H1 (cell line): ENCODE measurements at regions not wholly inside any gene's neighbourhood (a gene's known extent, or its start where the extent isn't known, plus 50 kb on each side); places are given as distances from the start of the nearest gene placed in this dataset.

Experiments
- ASH2L ChIP-seq: fragments of 200-600, 300-600 bp; sonication (generic); IDR thresholded peaks from one replicate; pipeline ENCODE4 v1.7.1; 2017; ENCODE audit warnings: low read length
- CBX5 ChIP-seq: fragments of 300-800, 300-1000 bp; sonication (generic); IDR thresholded peaks from 2 replicates; pipeline ENCODE4 v1.7.1; 2016; ENCODE audit warnings: antibody characterized with exemption, low read length, low read depth
- CBX8 ChIP-seq: fragments of 300-800, 300-1000 bp; sonication (generic); IDR thresholded peaks from 2 replicates; pipeline ENCODE4 v1.7.1; 2016; ENCODE audit warnings: low read depth, low read length, borderline replicate concordance
- EZH2 ChIP-seq: fragments of 200-600 bp; sonication (generic); IDR thresholded peaks from 2 replicates; pipeline ENCODE4 v1.7.1; 2012; ENCODE audit warnings: low read depth, mild to moderate bottlenecking, moderate library complexity, low read length, inconsistent platforms; ENCODE audit not compliant: severe bottlenecking
- HDAC6 ChIP-seq: IDR thresholded peaks from one replicate; pipeline ENCODE4 v1.7.1; 2012; ENCODE audit warnings: low read depth, mild to moderate bottlenecking, inconsistent platforms, low read length, moderate library complexity
- POLR2AphosphoS5 ChIP-seq: IDR thresholded peaks from 2 replicates; pipeline ENCODE4 v1.6.1; 2011; ENCODE audit warnings: low read depth, low read length
- RXRA ChIP-seq: IDR thresholded peaks from 2 replicates; pipeline ENCODE4 v1.6.1; 2011; ENCODE audit warnings: low read depth, mild to moderate bottlenecking, low read length, moderate library complexity; ENCODE audit not compliant: insufficient read depth
- SIX5 ChIP-seq: IDR thresholded peaks from 2 replicates; pipeline ENCODE4 v1.6.1; 2011; ENCODE audit warnings: mild to moderate bottlenecking, low read depth, low read length

DNA sequence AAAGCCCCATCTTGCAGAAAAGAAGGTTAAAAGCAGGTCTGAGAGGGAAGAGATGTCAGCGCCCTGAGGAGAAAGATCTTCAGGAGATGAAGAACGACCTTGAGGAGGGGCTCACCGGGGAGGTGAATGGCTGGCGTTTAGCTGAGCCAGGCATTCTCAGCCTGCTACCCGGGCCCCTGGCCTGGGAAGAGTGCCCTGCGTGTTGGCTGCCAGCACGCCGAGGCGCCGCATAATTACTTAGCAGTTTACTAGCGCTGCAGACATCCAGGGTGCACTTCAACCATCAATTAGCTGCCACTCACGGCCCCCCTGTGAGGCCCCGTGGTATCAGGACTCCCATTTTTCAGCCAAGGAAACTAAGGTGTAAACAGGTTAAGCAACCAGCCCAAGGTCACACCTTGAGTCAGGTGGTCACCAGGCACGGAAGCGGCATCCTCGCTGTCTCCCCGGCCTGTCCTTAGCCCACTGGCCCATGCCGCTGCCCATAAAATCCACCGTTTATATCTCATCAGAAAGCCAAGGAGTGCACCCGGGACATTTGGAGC, 551.9 kb downstream of the BNC2 start (continued):
- TF ChIP-seq SIX5: no peak
- no peak for TF ChIP-seq POLR2AphosphoS5
- TF ChIP-seq CBX5: no peak
- TF ChIP-seq CBX8: no peak
- TF ChIP-seq RXRA: no peak
- no peak for TF ChIP-seq EZH2
- no peak for TF ChIP-seq HDAC6
- TF ChIP-seq ASH2L: no peak
